GM21737 (cell line): ENCODE measurements at regions not wholly inside any gene's neighbourhood (a gene's known extent, or its start where the extent isn't known, plus 50 kb on each side); places are given as distances from the start of the nearest gene placed in this dataset.

Experiments used
- ATAC-seq: cut with Tn5 transposase; IDR thresholded peaks from one replicate; pipeline ENCODE4 v1.9.1; 2021; ENCODE audit warnings: mild to moderate bottlenecking, moderate library complexity; ENCODE audit not compliant: unreplicated experiment

GRCh38 chr10:3901370-3901769 is 116.4 kb upstream of the KLF6 start:
- ATAC-seq: no peak

DNA sequence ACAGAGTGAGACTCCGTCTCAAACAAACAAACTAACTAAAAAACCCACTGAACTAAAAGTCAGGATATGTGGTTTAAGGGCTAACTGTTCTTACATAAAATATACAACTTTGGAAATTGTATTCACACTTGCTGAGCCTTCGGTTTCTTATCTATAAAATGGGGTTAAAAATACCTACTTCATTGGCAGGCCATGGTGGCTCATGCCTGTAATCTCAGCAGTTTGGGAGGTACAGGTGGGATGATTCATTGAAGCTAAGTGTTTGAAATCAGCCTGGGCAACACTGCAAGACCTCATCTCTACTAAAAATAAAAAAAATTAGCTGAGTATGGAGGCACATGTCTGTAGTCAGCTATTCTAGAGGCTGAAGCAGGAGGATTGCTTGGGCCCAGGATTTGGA is 115.4 kb upstream of the KLF6 start:
- no peak for ATAC-seq

DNA sequence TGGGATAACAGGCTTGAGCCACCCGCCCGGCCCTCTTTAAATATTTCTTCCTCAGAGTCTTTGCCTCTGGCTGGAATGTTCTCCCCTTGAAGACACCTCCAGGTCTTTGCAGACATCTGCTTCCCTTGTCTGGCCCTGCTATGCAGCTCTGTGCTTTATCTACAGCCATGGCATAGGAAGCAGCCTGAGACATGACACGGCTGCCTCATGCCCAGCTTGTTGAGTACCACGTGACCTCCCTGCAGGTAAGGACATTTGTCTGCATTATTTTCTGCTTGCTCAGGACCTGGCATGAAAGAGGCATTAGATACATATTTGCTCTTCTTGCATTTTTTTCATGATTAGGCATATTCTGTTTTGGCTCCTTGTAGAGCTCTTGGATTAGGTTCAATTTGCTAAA is 113.8 kb upstream of the KLF6 start:
- ATAC-seq: no peak

DNA sequence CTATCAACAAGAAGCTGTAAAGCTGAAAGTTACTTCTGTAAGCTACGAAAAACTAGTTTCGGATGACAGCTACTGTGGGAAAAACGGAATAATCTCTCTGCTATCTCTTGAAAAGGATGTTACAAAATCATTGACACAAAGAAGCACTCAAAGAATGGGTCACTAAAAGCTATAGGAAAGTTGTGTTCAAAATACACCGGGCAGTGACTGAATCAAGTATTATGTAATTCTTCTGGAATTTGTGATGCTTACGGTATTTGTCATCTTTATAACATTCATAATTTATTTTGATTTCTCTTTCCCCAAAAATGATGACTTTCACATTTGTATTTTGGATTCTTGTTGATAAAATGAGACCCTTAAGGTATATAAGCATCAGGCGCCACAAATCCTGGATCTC is 112.1 kb upstream of the KLF6 start:
- no peak for ATAC-seq

DNA sequence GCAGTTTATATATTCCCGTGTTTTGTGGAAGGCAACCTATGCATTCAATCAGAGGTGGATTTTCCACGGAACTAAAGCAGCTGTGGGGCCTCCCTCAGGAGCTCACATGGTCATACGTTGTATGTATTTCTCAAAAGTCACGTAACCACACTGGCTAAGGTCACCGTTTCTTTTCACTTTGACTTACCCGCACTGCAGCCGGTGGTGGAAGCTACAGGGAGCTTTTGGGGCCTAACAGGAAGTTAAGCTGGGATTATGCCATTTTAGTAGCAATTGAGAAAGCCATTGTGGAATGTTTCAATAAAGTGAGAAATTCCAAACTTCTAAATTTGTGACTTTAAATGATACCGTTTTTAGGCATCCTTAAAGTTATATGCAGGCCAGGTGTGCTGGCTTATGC is 111.2 kb upstream of the KLF6 start:
- no peak for ATAC-seq

GRCh38 chr10:3895045-3895631 is 110.1 kb upstream of the KLF6 start:
- ATAC-seq: no peak

- ATAC-seq: no peak
Observed at GRCh38 chr10:3893901-3894563, 109.0 kb upstream of the KLF6 start.

- ATAC-seq: no peak
Observed at GRCh38 chr10:3892440-3893425, 107.7 kb upstream of the KLF6 start.

- no peak for ATAC-seq
Observed at GRCh38 chr10:3891396-3891795, 106.4 kb upstream of the KLF6 start.

GRCh38 chr10:3890602-3891352 is 105.8 kb upstream of the KLF6 start:
- no peak for ATAC-seq

DNA sequence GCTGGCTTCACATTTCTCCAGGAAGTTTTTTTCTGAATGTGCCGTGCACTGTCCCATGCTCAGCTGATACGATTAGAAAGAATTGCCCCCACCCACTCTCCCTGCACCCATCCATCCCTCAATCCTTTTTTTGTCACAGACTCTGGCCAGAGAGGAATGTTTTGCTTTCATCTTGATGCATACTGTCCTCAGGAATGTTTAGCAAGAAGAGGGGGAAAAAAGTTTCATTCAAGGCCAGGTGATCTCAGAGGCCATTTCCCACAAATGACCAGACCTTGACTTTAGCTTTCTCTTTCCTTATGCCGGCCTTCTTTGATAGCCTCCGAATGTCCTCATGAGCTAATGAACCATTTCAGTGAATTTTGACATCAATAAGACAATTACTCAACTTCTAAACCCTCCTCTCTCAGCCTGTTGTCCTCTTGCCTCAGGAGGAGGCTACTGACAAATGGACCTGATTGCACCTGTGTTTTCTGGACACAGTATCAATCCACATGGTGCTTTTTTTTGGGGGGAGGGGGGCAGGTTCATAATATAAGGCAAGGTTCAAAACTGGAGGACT is 105.0 kb upstream of the KLF6 start:
- ATAC-seq: no peak

- ATAC-seq: no peak
Observed at GRCh38 chr10:3887885-3888476, 103.0 kb upstream of the KLF6 start.

GRCh38 chr10:3887404-3887803 is 102.4 kb upstream of the KLF6 start:
- no peak for ATAC-seq

- ATAC-seq: no peak
Observed at GRCh38 chr10:3886641-3887251, 101.7 kb upstream of the KLF6 start.

DNA sequence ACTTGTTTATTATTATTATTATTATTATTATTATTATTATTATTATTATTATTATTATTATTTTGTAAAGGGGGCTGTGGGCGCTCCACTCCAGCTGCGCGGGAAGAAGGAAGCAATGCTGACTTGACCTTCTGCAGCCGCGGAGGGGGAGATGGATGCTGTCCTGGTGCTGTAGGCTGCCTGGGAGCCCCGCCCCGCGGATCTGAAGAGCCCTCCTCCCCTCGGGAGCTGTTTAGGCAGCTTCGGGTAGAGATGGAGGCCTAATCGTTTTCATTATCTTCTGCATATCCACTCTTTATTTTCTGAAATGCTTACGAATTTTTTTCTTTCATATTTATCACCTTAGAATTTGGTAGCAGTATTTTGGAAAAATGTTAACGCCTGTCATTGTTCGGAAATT is 101.2 kb upstream of the KLF6 start:
- ATAC-seq: no peak

GRCh38 chr10:3882855-3883254 is 97.8 kb upstream of the KLF6 start:
- no peak for ATAC-seq

DNA sequence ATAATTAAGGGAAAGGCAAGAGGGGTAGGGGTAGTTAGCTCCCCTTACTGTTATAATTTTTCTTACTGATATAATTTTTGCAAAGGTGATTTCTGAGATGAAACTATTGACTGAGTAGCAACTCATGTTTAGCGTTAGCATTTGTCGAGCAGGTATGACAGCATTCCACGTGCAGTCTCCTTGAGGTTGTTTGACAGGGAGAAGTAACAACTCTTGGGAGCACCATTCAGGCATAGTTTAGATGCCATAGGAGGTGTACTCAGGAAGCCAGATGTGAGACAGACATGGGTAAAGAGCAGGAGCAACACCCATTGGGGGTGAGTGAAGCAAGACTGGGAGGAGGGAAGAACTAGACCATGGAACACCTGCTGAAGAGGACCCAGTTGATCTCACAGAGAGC is 96.6 kb upstream of the KLF6 start:
- ATAC-seq: no peak

GRCh38 chr10:3879073-3879472 is 94.1 kb upstream of the KLF6 start:
- ATAC-seq: no peak

GRCh38 chr10:3877211-3878000 is 92.4 kb upstream of the KLF6 start:
- ATAC-seq: no peak
